GM06990 (cell line): ENCODE measurements at regions not wholly inside any gene's neighbourhood (a gene's known extent, or its start where the extent isn't known, plus 50 kb on each side); places are given as distances from the start of the nearest gene placed in this dataset.
"Not testable (repeated sequence)": the region's sequence is repeated elsewhere in the genome, so short reads cannot be mapped to it uniquely, and the experiment has no call there.

Experiments
- DNase-seq: peaks from one replicate; pipeline ENCODE4 v3.0.0-alpha.2; 2011; ENCODE audit not compliant: insufficient read length; ENCODE audit errors: extremely low read depth
- H3K27me3 ChIP-seq: replicated peaks from 2 replicates; pipeline ENCODE4 v1.6.0; 2011; ENCODE audit warnings: low read length; ENCODE audit not compliant: control insufficient read depth, insufficient read depth
- H3K36me3 ChIP-seq: 2 replicates; pipeline ENCODE4 v1.5.1; 2011; ENCODE audit warnings: low read length; ENCODE audit not compliant: control insufficient read depth, insufficient read depth
- H3K4me3 ChIP-seq: replicated peaks from 2 replicates; pipeline ENCODE4 v1.5.1; 2011; ENCODE audit warnings: low read depth, mild to moderate bottlenecking, control low read depth, low read length
- CTCF ChIP-seq: IDR thresholded peaks from 2 replicates; pipeline ENCODE4 v1.5.1; 2011; ENCODE audit warnings: low read length, control low read depth, mild to moderate bottlenecking, inconsistent platforms; ENCODE audit not compliant: insufficient read depth, poor library complexity, severe bottlenecking

GRCh38 chr6:169975701-169976100 is 224.3 kb downstream of the ERMARD start:
- TF ChIP-seq CTCF: no peak

GRCh38 chr6:169975286-169975685 is 223.9 kb downstream of the ERMARD start:
- no peaks in the 10 kb centered on the region for H3K36me3 ChIP-seq
- DNase-seq: no peak
- no peak overlapping the region for H3K4me3 ChIP-seq
- no peak for TF ChIP-seq CTCF
- H3K27me3 ChIP-seq: no peaks in the 10 kb centered on the region

More at GRCh38 chr6:169975701-169976100, 224.3 kb downstream of the ERMARD start:
- no peaks in the 10 kb centered on the region for H3K36me3 ChIP-seq
- no peaks in the 10 kb centered on the region for H3K27me3 ChIP-seq
- no peak for DNase-seq
- H3K4me3 ChIP-seq: no peak overlapping the region

- no peaks in the 10 kb centered on the region for H3K27me3 ChIP-seq
- H3K4me3 ChIP-seq: no peak overlapping the region
- DNase-seq: no peak
- no peaks in the 10 kb centered on the region for H3K36me3 ChIP-seq
- TF ChIP-seq CTCF: no peak
These were observed 223.2 kb downstream of the ERMARD start for GRCh38 chr6:169974663-169975062.

GRCh38 chr6:169973588-169974467 is 222.4 kb downstream of the ERMARD start:
- H3K27me3 ChIP-seq, H3K36me3 ChIP-seq, DNase-seq, H3K4me3 ChIP-seq: not testable (repeated sequence)

- Histone ChIP-seq H3K4me3 (no peak overlapping the region), H3K36me3 (no peaks in the 10 kb centered on the region), H3K27me3 (no peaks in the 10 kb centered on the region)
- no peak for TF ChIP-seq CTCF
- DNase-seq: no peak
These were observed 221.3 kb downstream of the ERMARD start for GRCh38 chr6:169972736-169973135.

- TF ChIP-seq CTCF: no peak
- Histone ChIP-seq H3K27me3 (no peaks in the 10 kb centered on the region), H3K36me3 (no peaks in the 10 kb centered on the region), H3K4me3 (no peak overlapping the region)
- DNase-seq: no peak
These were observed 220.8 kb downstream of the ERMARD start for GRCh38 chr6:169972101-169972651.
